PC-9 (cell line): ENCODE measurements at regions not wholly inside any gene's neighbourhood (a gene's known extent, or its start where the extent isn't known, plus 50 kb on each side); places are given as distances from the start of the nearest gene placed in this dataset.

Experiments
- CTCF ChIP-seq: fragments of 200-600 bp; sonication (generic); conservative IDR thresholded peaks from 2 replicates; pipeline ENCODE4 v1.6.1; 2017; ENCODE audit warnings: mixed run types, antibody characterized with exemption, mild to moderate bottlenecking, moderate library complexity
- EZH2 ChIP-seq: fragments of 200-600 bp; sonication (generic); IDR thresholded peaks from 2 replicates; pipeline ENCODE4 v1.8.0; 2017; ENCODE audit warnings: antibody characterized with exemption, low read depth

- TF ChIP-seq EZH2 = no peak
- TF ChIP-seq CTCF = no peak
These were observed 234.2 kb downstream of the REEP3 start for GRCh38 chr10:63755441-63755840.
